HepG2 (cell line): ENCODE measurements at regions not wholly inside any gene's neighbourhood (a gene's known extent, or its start where the extent isn't known, plus 50 kb on each side); places are given as distances from the start of the nearest gene placed in this dataset.
A peak's percentile ranks its signal among the peaks of the same experiment; 100 is the strongest.

Source experiments
- ATAC-seq: fragments of 200-7000 bp; cut with Tn5 transposase; 3 replicates; pipeline ENCODE4 v1.9.1; 2020; ENCODE audit warnings: mild to moderate bottlenecking, moderate library complexity
- BruUV-seq: library from RNA; stranded (reverse); fragments of 400-500 nt; replicated peaks from 2 replicates; lab custom pipeline; 2021; lab: Mats Ljungman, UMichigan
- CTCF ChIA-PET: fragments of 300-600 bp; formaldehyde crosslinking; extraction: SDS; loops from one replicate; lab custom pipeline; 2021; ENCODE audit warnings: low total read pairs, inconsistent platforms, low intra/inter-chr PET ratio; lab: Yijun Ruan, JAX
- POLR2A ChIA-PET: fragments of 350-600 bp; sonication (Branson Sonifier 250); formaldehyde crosslinking; loops from one replicate; lab custom pipeline; 2020; ENCODE audit warnings: antibody characterized with exemption, inconsistent platforms; lab: Yijun Ruan, JAX
- DNase-seq: peaks from one replicate; pipeline ENCODE4 v3.0.0-alpha.2; 2015; ENCODE audit warnings: low spot score
- FAIRE-seq: peaks from 3 replicates; lab custom pipeline; 2011; peaks lifted over from hg19 to GRCh38; lab: Jason Lieb, UNC
- H2AFZ ChIP-seq: one replicate; pipeline ENCODE4 v1.6.1; 2011; ENCODE audit warnings: low read length, inconsistent platforms
- H3K27ac ChIP-seq: fragments of 300-600 bp; 3 replicates; pipeline ENCODE4 v1.8.0; 2011; ENCODE audit warnings: mixed run types, mild to moderate bottlenecking, mixed read lengths, low read length, inconsistent platforms; ENCODE audit not compliant: insufficient read depth; ENCODE audit errors: extremely low read length
- H3K27me3 ChIP-seq, 2 experiments: fragments of 200-600 bp in 1 of 2; 2 replicates in 1 of 2; 3 replicates in 1 of 2; pipeline versions ENCODE4 v1.6.0 to v1.8.0; 2011; ENCODE audit warnings: low read length in 2 of 2, mild to moderate bottlenecking in 2 of 2, moderate library complexity in 2 of 2, inconsistent platforms in 1 of 2; ENCODE audit not compliant: insufficient read depth in 2 of 2, control insufficient read depth in 1 of 2
- H3K36me3 ChIP-seq, 2 experiments: fragments of 200-600 bp in 1 of 2; replicated peaks in 1 of 2; 2 replicates in 1 of 2; 3 replicates in 1 of 2; pipeline versions ENCODE4 v1.5.1 to v1.8.0; 2011; ENCODE audit warnings: low read length in 2 of 2, inconsistent platforms in 1 of 2; ENCODE audit not compliant: insufficient read depth in 2 of 2, control insufficient read depth in 1 of 2
- H3K4me1 ChIP-seq: 2 replicates; pipeline ENCODE4 v1.5.1; 2012; ENCODE audit warnings: low read length, inconsistent platforms; ENCODE audit not compliant: insufficient read depth
- H3K4me2 ChIP-seq: 2 replicates; pipeline ENCODE4 v1.6.0; 2011; ENCODE audit warnings: low read depth, low read length, inconsistent platforms
- H3K4me3 ChIP-seq, 3 experiments: fragments of 200-600 bp in 1 of 3; sonication (generic), shearing (Covaris generic) in 1 of 3; replicated peaks in 1 of 3; 2 replicates each; pipeline ENCODE4 v1.5.1; 2011 to 2016; ENCODE audit warnings: low read length in 3 of 3, inconsistent platforms in 2 of 3, low read depth in 2 of 3, mild to moderate bottlenecking in 2 of 3, control low read depth in 1 of 3, mixed read lengths in 1 of 3; ENCODE audit not compliant: insufficient read depth in 1 of 3
- H3K79me2 ChIP-seq: one replicate; pipeline ENCODE4 v1.6.1; 2011; ENCODE audit warnings: low read length, inconsistent platforms; ENCODE audit not compliant: insufficient read depth
- H3K9ac ChIP-seq: 2 replicates; pipeline ENCODE4 v1.6.0; 2011; ENCODE audit warnings: mild to moderate bottlenecking, low read depth, low read length, inconsistent platforms; ENCODE audit not compliant: insufficient read depth
- H3K9me3 ChIP-seq: 2 replicates; pipeline ENCODE4 v1.5.1; 2012; ENCODE audit warnings: mild to moderate bottlenecking, low read length
- H4K20me1 ChIP-seq: 2 replicates; pipeline ENCODE4 v1.6.0; 2011; ENCODE audit warnings: inconsistent platforms, mild to moderate bottlenecking, low read length, moderate library complexity; ENCODE audit not compliant: insufficient read depth
- BORCS8-MEF2B ChIP-seq: sonication (generic); formaldehyde crosslinking; IDR thresholded peaks from 2 replicates; pipeline ENCODE4 v1.8.0; 2022; ENCODE audit warnings: mild to moderate bottlenecking, missing genetic modification reagents
- ELF3 ChIP-seq: IDR thresholded peaks from 2 replicates; pipeline ENCODE4 v1.6.1; 2016; ENCODE audit warnings: missing genetic modification reagents, missing compliant biosample characterization
- NFIC ChIP-seq: IDR thresholded peaks from 2 replicates; pipeline ENCODE4 v1.6.1; 2012; ENCODE audit warnings: mild to moderate bottlenecking, low read length, inconsistent platforms
- NR2C2 ChIP-seq: sonication (generic); formaldehyde crosslinking; IDR thresholded peaks from 2 replicates; pipeline ENCODE4 v1.4.0; 2020; ENCODE audit warnings: missing genetic modification reagents, mild to moderate bottlenecking, moderate library complexity, borderline replicate concordance
- RBAK ChIP-seq: sonication (generic); formaldehyde crosslinking; IDR thresholded peaks from 2 replicates; pipeline ENCODE4 v1.5.1; 2020; ENCODE audit warnings: mild to moderate bottlenecking, missing genetic modification reagents
- ZNF879 ChIP-seq: sonication (generic); formaldehyde crosslinking; IDR thresholded peaks from 2 replicates; pipeline ENCODE4 v1.8.1; 2023; ENCODE audit warnings: missing genetic modification reagents
- ZSCAN29 ChIP-seq: sonication (generic); formaldehyde crosslinking; conservative IDR thresholded peaks from 2 replicates; pipeline ENCODE4 v1.4.0; 2020; ENCODE audit warnings: mild to moderate bottlenecking, missing genetic modification reagents
- WGBS: methylation state at CpG from one replicate; pipeline ENCODE4 v1.1.6; 2017; ENCODE audit warnings: low lambda C conversion rate; 5-methylcytosine and 5-hydroxymethylcytosine counted together
- in situ Hi-C: cut with HindIII; loops from 2 replicates; pipeline ENCODE4 v1.10.0; 2017; ENCODE audit warnings: low pct_unique_long_range_greater_than_20kb; ENCODE audit not compliant: extremely low pct_ligation_motif_present
- intact Hi-C: fragments of 100-400 bp; cut with micrococcal nuclease; formaldehyde crosslinking; loops from one replicate; pipeline ENCODE4 v1.10.0; 2022; ENCODE audit not compliant: unreplicated experiment
- TF ChIP-seq, protein P1 (sequence below): sonication (generic); formaldehyde crosslinking; IDR thresholded peaks from 2 replicates; pipeline ENCODE4 v1.5.0; 2020; ENCODE audit warnings: mild to moderate bottlenecking, missing genetic modification reagents, borderline replicate concordance
- TF ChIP-seq, protein P2 (sequence below): sonication (generic); formaldehyde crosslinking; IDR thresholded peaks from 2 replicates; pipeline ENCODE4 v1.4.0; 2020; ENCODE audit warnings: missing genetic modification reagents, mild to moderate bottlenecking, borderline replicate concordance
- TF ChIP-seq, protein P3 (sequence below): sonication (generic); formaldehyde crosslinking; IDR thresholded peaks from 2 replicates; pipeline ENCODE4 v1.4.0; 2020; ENCODE audit warnings: missing genetic modification reagents

DNA sequence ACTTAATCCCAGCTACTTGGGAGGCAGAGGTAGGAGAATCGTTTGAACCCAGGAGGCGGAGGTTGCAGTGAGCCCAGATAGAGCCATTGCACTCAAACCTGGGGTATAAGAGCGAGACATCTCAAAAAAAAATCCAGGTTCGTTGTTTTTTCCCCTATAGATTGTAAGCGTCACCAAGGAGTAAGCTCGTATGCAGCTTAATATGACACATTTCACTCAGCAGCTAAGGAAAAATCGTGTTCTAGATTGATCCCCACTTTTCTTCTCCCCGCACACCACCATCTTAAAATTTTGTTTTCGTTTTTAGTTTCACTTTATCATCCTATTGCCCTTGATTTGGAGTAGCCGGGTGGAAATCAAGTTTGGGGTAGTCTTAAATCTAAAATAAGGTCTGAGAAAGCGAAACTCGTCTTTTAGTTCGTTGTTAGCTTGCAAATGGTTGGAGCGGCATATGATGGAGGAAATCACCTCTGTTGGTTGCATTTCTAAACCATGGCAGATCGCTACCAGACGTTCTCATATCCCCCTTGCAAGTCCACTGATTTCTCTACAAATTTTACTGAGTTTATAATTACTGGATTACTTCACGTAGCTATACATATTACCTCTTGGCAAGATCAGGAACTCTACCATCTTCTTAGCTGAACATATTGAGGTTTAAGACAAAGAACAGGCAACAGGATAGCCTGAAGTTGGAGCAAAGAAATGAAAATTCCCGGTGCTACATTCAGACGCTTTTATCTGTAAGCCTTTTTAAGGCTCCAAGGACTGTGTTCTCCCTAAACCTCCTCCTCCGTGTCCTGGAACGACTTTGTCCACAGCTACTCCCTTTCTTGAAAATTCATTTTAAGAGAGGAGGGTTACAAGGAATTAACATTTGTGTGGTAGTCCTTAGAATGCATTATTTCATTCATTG is 91.1 kb upstream of the BTN3A2 start:
- DNase-seq (no peak), FAIRE-seq (peak; percentile 52), ATAC-seq (no peak)
- no peaks in the 10 kb centered on the region for H3K79me2 ChIP-seq
- H2AFZ ChIP-seq, result peak overlapping the region; percentile 88
- no peaks in the 10 kb centered on the region for H4K20me1 ChIP-seq
- no TSS peak for BruUV-seq
- H3K9me3 ChIP-seq, result no peaks in the 10 kb centered on the region
- intact Hi-C loops, result loop anchor here (1.0 kb wide), 1 partner anchor 95 kb away; no protein-coding TSS in a partner anchor
- peak overlapping the region; percentile 91 for H3K4me2 ChIP-seq
- H3K36me3 ChIP-seq, result no peaks in the 10 kb centered on the region
- H3K9ac ChIP-seq, result peak overlapping the region; percentile 44; the same call in 1 of the 2 replicates
- POLR2A ChIA-PET, result interaction anchor here (0.5 to 3.6 kb wide), 9 partner anchors 10 to 68 kb away, joined by 3 to 24 read pairs (median 6); a partner anchor contains a TSS
- in situ Hi-C loops, result no loop called here
- H3K27ac ChIP-seq, result no peak overlapping the region
- 15% methylated on average over 21 of the region's 21 CpGs for WGBS
- H3K27me3 ChIP-seq, result peaks cover 4 to 24% of the 10 kb centered on the region in 2 experiments; a peak in 2 of 5 replicates
- CTCF ChIA-PET, result no interaction called here
- peaks cover 41% of the 10 kb centered on the region for H3K4me1 ChIP-seq
- peak overlapping the region; percentile 14 to 73 (median 63); a peak in 5 of 6 replicates for H3K4me3 ChIP-seq
- TF ChIP-seq, protein P1, sequence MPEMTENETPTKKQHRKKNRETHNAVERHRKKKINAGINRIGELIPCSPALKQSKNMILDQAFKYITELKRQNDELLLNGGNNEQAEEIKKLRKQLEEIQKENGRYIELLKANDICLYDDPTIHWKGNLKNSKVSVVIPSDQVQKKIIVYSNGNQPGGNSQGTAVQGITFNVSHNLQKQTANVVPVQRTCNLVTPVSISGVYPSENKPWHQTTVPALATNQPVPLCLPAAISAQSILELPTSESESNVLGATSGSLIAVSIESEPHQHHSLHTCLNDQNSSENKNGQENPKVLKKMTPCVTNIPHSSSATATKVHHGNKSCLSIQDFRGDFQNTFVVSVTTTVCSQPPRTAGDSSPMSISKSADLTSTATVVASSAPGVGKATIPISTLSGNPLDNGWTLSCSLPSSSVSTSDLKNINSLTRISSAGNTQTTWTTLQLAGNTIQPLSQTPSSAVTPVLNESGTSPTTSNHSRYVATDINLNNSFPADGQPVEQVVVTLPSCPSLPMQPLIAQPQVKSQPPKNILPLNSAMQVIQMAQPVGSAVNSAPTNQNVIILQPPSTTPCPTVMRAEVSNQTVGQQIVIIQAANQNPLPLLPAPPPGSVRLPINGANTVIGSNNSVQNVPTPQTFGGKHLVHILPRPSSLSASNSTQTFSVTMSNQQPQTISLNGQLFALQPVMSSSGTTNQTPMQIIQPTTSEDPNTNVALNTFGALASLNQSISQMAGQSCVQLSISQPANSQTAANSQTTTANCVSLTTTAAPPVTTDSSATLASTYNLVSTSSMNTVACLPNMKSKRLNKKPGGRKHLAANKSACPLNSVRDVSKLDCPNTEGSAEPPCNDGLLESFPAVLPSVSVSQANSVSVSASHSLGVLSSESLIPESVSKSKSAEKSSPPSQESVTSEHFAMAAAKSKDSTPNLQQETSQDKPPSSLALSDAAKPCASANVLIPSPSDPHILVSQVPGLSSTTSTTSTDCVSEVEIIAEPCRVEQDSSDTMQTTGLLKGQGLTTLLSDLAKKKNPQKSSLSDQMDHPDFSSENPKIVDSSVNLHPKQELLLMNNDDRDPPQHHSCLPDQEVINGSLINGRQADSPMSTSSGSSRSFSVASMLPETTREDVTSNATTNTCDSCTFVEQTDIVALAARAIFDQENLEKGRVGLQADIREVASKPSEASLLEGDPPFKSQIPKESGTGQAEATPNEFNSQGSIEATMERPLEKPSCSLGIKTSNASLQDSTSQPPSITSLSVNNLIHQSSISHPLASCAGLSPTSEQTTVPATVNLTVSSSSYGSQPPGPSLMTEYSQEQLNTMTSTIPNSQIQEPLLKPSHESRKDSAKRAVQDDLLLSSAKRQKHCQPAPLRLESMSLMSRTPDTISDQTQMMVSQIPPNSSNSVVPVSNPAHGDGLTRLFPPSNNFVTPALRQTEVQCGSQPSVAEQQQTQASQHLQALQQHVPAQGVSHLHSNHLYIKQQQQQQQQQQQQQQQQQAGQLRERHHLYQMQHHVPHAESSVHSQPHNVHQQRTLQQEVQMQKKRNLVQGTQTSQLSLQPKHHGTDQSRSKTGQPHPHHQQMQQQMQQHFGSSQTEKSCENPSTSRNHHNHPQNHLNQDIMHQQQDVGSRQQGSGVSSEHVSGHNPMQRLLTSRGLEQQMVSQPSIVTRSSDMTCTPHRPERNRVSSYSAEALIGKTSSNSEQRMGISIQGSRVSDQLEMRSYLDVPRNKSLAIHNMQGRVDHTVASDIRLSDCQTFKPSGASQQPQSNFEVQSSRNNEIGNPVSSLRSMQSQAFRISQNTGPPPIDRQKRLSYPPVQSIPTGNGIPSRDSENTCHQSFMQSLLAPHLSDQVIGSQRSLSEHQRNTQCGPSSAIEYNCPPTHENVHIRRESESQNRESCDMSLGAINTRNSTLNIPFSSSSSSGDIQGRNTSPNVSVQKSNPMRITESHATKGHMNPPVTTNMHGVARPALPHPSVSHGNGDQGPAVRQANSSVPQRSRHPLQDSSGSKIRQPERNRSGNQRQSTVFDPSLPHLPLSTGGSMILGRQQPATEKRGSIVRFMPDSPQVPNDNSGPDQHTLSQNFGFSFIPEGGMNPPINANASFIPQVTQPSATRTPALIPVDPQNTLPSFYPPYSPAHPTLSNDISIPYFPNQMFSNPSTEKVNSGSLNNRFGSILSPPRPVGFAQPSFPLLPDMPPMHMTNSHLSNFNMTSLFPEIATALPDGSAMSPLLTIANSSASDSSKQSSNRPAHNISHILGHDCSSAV (CRISPR knock-in tag), result no peak
- TF ChIP-seq, protein P2, sequence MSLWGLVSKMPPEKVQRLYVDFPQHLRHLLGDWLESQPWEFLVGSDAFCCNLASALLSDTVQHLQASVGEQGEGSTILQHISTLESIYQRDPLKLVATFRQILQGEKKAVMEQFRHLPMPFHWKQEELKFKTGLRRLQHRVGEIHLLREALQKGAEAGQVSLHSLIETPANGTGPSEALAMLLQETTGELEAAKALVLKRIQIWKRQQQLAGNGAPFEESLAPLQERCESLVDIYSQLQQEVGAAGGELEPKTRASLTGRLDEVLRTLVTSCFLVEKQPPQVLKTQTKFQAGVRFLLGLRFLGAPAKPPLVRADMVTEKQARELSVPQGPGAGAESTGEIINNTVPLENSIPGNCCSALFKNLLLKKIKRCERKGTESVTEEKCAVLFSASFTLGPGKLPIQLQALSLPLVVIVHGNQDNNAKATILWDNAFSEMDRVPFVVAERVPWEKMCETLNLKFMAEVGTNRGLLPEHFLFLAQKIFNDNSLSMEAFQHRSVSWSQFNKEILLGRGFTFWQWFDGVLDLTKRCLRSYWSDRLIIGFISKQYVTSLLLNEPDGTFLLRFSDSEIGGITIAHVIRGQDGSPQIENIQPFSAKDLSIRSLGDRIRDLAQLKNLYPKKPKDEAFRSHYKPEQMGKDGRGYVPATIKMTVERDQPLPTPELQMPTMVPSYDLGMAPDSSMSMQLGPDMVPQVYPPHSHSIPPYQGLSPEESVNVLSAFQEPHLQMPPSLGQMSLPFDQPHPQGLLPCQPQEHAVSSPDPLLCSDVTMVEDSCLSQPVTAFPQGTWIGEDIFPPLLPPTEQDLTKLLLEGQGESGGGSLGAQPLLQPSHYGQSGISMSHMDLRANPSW, result 0 out of 2 replicates have a peak, but pooled peaks have one; percentile 60
- TF ChIP-seq NR2C2 (CRISPR knock-in tag) (0 out of 2 replicates have a peak, but pooled peaks have one; percentile 0), BORCS8-MEF2B (peak; percentile 0; the same call in 1 of the 2 replicates), ZSCAN29 (0 out of 2 replicates have a peak, but pooled peaks have one; percentile 31), ELF3 (CRISPR knock-in tag) (no peak), NFIC (0 out of 2 replicates have a peak, but pooled peaks have one; percentile 7), ZNF879 (CRISPR knock-in tag) (no peak), RBAK (CRISPR knock-in tag) (no peak)
- TF ChIP-seq, protein P3, sequence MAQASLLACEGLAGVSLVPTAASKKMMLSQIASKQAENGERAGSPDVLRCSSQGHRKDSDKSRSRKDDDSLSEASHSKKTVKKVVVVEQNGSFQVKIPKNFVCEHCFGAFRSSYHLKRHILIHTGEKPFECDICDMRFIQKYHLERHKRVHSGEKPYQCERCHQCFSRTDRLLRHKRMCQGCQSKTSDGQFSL (CRISPR knock-in tag), result 0 out of 2 replicates have a peak, but pooled peaks have one; percentile 1
